GM12892 (cell line): ENCODE measurements at regions not wholly inside any gene's neighbourhood (a gene's known extent, or its start where the extent isn't known, plus 50 kb on each side); places are given as distances from the start of the nearest gene placed in this dataset.

Experiments used
- POLR2AphosphoS5 ChIP-seq: IDR thresholded peaks from 2 replicates; pipeline ENCODE4 v1.6.1; 2011; ENCODE audit warnings: low read depth, low read length, control low read depth
- TAF1 ChIP-seq: IDR thresholded peaks from 2 replicates; pipeline ENCODE4 v1.6.1; 2011; ENCODE audit warnings: low read depth, mild to moderate bottlenecking, control low read depth, low read length, borderline replicate concordance

- TF ChIP-seq POLR2AphosphoS5 (no peak), TAF1 (no peak)
Observed at GRCh38 chr11:107196732-107197131, 178.5 kb upstream of the GUCY1A2 start.
